ENCODE measurements at regions not wholly inside any gene's neighbourhood (a gene's known extent, or its start where the extent isn't known, plus 50 kb on each side); places are given as distances from the start of the nearest gene placed in this dataset.
A peak's percentile ranks its signal among the peaks of the same experiment; 100 is the strongest.

- no peak for TF ChIP-seq CTCF (IDR thresholded peaks at IDR 0.05; ENCODE audit: low read depth, low read length)
- DNase-seq (ENCODE audit: low read depth, low spot score) = no peak
- in situ Hi-C loops (cut with HindIII; ENCODE audit: low sequenced_read_pairs) = no loop called here
- no peak overlapping the region for H3K4me3 ChIP-seq (ENCODE audit: low read depth, low read length)
Measured at GRCh38 chr14:71583194-71583593, 349.0 kb upstream of the RGS6 start.

GRCh38 chr14:71583705-71584104, 348.5 kb upstream of the RGS6 start:
- no peak overlapping the region for H3K4me3 ChIP-seq (ENCODE audit: low read depth, low read length)
- in situ Hi-C loops (cut with HindIII; ENCODE audit: low sequenced_read_pairs) = no loop called here
- DNase-seq (ENCODE audit: low read depth, low spot score) = no peak
- TF ChIP-seq CTCF (IDR thresholded peaks at IDR 0.05; ENCODE audit: low read depth, low read length) = no peak

GRCh38 chr14:71585361-71585760, 346.9 kb upstream of the RGS6 start:
- no peak for TF ChIP-seq CTCF (IDR thresholded peaks at IDR 0.05; ENCODE audit: low read depth, low read length)
- no peak overlapping the region for H3K4me3 ChIP-seq (ENCODE audit: low read depth, low read length)
- DNase-seq (ENCODE audit: low read depth, low spot score) = no peak
- in situ Hi-C loops (cut with HindIII; ENCODE audit: low sequenced_read_pairs) = no loop called here

- H3K4me3 ChIP-seq (ENCODE audit: low read depth, low read length) = peak overlapping the region; percentile 35
- in situ Hi-C loops (cut with HindIII; ENCODE audit: low sequenced_read_pairs) = no loop called here
- peak; percentile 69 for DNase-seq (ENCODE audit: low read depth, low spot score)
- TF ChIP-seq CTCF (IDR thresholded peaks at IDR 0.05; ENCODE audit: low read depth, low read length) = no peak
Measured at GRCh38 chr14:71586131-71586897, 345.9 kb upstream of the RGS6 start.

GRCh38 chr14:71588028-71588427, 344.2 kb upstream of the RGS6 start:
- no peak for TF ChIP-seq CTCF (IDR thresholded peaks at IDR 0.05; ENCODE audit: low read depth, low read length)
- H3K4me3 ChIP-seq (ENCODE audit: low read depth, low read length) = no peak overlapping the region
- DNase-seq (ENCODE audit: low read depth, low spot score) = peak; percentile 86
- in situ Hi-C loops (cut with HindIII; ENCODE audit: low sequenced_read_pairs) = no loop called here

GRCh38 chr14:71588576-71589215, 343.5 kb upstream of the RGS6 start:
- no peak overlapping the region for H3K4me3 ChIP-seq (ENCODE audit: low read depth, low read length)
- DNase-seq (ENCODE audit: low read depth, low spot score) = no peak
- in situ Hi-C loops (cut with HindIII; ENCODE audit: low sequenced_read_pairs) = no loop called here
- no peak for TF ChIP-seq CTCF (IDR thresholded peaks at IDR 0.05; ENCODE audit: low read depth, low read length)

Data from astrocyte of the spinal cord (primary cell).